ENCODE measurements at regions not wholly inside any gene's neighbourhood (a gene's known extent, or its start where the extent isn't known, plus 50 kb on each side); places are given as distances from the start of the nearest gene placed in this dataset.
A peak's percentile ranks its signal among the peaks of the same experiment; 100 is the strongest.

GRCh38 chr11:70523384-70524095, 125.2 kb downstream of the CTTN start:
- no peaks in the 10 kb centered on the region for H3K27me3 ChIP-seq (ENCODE audit: insufficient read depth, low read length)
- WGBS, result 71% methylated on average over 15 of the region's 15 CpGs
- H3K4me3 ChIP-seq (ENCODE audit: low read length), result no peak overlapping the region

DNA sequence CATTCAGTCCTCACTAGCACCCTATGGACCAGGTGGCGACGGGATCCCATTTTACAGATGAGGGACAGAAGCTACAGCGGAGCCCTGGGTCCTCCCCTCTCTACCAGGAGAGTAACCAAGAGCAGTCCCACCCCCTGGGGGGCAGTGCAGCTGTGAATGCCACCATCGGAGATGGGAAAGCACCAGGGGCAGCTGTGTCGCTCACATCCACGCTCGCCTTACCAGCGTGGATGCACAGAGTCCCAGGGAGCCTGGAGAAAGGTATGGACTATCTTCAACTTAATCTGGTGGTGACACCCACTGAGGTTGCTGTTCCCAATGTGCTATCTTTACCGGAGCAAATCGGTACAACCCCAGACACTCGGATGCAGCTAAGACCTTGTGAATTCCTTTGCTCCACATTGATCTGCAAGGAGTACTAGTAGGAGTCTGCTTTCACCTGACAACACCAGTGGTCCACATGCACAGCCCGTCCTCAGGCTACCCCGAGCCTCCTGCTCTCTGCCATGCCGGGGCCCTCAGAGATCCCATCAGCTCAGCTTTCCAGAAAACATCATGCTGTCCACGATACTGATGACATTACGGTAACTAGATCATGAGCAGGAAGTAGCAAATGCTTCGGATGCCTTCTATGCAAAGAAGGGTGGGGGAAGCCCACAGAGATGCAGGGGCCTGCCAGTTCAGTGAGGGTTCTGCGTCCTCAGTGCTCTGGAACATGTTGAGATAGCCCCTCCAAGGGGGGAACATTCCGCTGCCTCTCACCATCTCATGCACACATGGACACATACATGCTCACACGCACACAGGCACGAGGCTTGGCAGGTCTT, 126.0 kb downstream of the CTTN start:
- H3K27ac ChIP-seq (ENCODE audit: low read depth, low read length), result no peak overlapping the region
- no peak overlapping the region for H3K9ac ChIP-seq (ENCODE audit: low read depth, low read length)
- no peaks in the 10 kb centered on the region for H3K27me3 ChIP-seq (ENCODE audit: insufficient read depth, low read length)
- no peak overlapping the region for H3K4me3 ChIP-seq (ENCODE audit: low read length)
- H3K36me3 ChIP-seq (ENCODE audit: insufficient read depth, low read length), result no peaks in the 10 kb centered on the region
- peaks cover 29% of the 10 kb centered on the region for H3K4me1 ChIP-seq (ENCODE audit: insufficient read depth, low read length)
- H3K9me3 ChIP-seq (ENCODE audit: insufficient read depth, low read depth, low read length), result no peaks in the 10 kb centered on the region
- WGBS, result 66% methylated on average over 21 of the region's 21 CpGs

More at GRCh38 chr11:70523384-70524095, 125.2 kb downstream of the CTTN start:
- Histone ChIP-seq H3K9me3 (ENCODE audit: insufficient read depth, low read depth, low read length) (no peaks in the 10 kb centered on the region), H3K4me1 (ENCODE audit: insufficient read depth, low read length) (peaks cover 29% of the 10 kb centered on the region), H3K27ac (ENCODE audit: low read depth, low read length) (no peak overlapping the region), H3K9ac (ENCODE audit: low read depth, low read length) (no peak overlapping the region), H3K36me3 (ENCODE audit: insufficient read depth, low read length) (no peaks in the 10 kb centered on the region)

GRCh38 chr11:70525006-70525405, 126.7 kb downstream of the CTTN start:
- no peaks in the 10 kb centered on the region for H3K27me3 ChIP-seq (ENCODE audit: insufficient read depth, low read length)
- H3K36me3 ChIP-seq (ENCODE audit: insufficient read depth, low read length), result no peaks in the 10 kb centered on the region
- H3K4me1 ChIP-seq (ENCODE audit: insufficient read depth, low read length), result peaks cover 29% of the 10 kb centered on the region
- no peak overlapping the region for H3K4me3 ChIP-seq (ENCODE audit: low read length)
- H3K9ac ChIP-seq (ENCODE audit: low read depth, low read length), result no peak overlapping the region
- no peaks in the 10 kb centered on the region for H3K9me3 ChIP-seq (ENCODE audit: insufficient read depth, low read depth, low read length)
- 81% methylated on average over 9 of the region's 9 CpGs for WGBS
- H3K27ac ChIP-seq (ENCODE audit: low read depth, low read length), result 0 out of 2 replicates have a peak overlapping the region, but pooled peaks have one; percentile 0

DNA sequence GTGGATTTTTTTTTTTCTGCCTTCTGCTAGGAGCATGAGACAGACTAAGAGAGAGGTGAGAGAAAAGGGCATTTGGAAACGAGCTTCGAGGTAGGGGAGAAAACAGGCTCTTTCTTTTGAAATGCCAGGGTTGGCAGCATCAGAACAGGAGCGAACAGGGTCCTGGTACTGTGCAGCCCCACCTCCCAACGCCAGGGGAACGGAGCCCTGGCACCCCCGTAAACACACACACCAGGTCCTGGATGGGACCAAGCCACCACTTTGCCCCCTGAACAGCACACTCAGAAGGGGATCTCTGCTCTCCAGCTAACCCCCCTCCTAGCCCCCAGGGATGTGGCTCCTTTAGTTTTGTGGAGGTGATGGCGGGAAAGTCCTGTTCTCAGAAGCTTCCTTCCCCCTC, 127.1 kb downstream of the CTTN start:
- Histone ChIP-seq H3K9ac (ENCODE audit: low read depth, low read length) (no peak overlapping the region), H3K4me3 (ENCODE audit: low read length) (no peak overlapping the region), H3K27me3 (ENCODE audit: insufficient read depth, low read length) (no peaks in the 10 kb centered on the region), H3K9me3 (ENCODE audit: insufficient read depth, low read depth, low read length) (no peaks in the 10 kb centered on the region), H3K36me3 (ENCODE audit: insufficient read depth, low read length) (no peaks in the 10 kb centered on the region), H3K27ac (ENCODE audit: low read depth, low read length) (no peak overlapping the region), H3K4me1 (ENCODE audit: insufficient read depth, low read length) (peaks cover 29% of the 10 kb centered on the region)
- WGBS, result 90% methylated on average over 6 of the region's 7 CpGs

GRCh38 chr11:70526116-70527045, 128.1 kb downstream of the CTTN start:
- H3K9ac ChIP-seq (ENCODE audit: low read depth, low read length), result no peak overlapping the region
- no peak overlapping the region for H3K4me3 ChIP-seq (ENCODE audit: low read length)
- H3K9me3 ChIP-seq (ENCODE audit: insufficient read depth, low read depth, low read length), result no peaks in the 10 kb centered on the region
- no peak overlapping the region for H3K27ac ChIP-seq (ENCODE audit: low read depth, low read length)
- peaks cover 29% of the 10 kb centered on the region for H3K4me1 ChIP-seq (ENCODE audit: insufficient read depth, low read length)
- H3K27me3 ChIP-seq (ENCODE audit: insufficient read depth, low read length), result no peaks in the 10 kb centered on the region
- no peaks in the 10 kb centered on the region for H3K36me3 ChIP-seq (ENCODE audit: insufficient read depth, low read length)
- WGBS, result 88% methylated on average over 24 of the region's 24 CpGs

- Histone ChIP-seq H3K9me3 (ENCODE audit: insufficient read depth, low read depth, low read length) (no peaks in the 10 kb centered on the region), H3K4me3 (ENCODE audit: low read length) (no peak overlapping the region), H3K9ac (ENCODE audit: low read depth, low read length) (no peak overlapping the region), H3K36me3 (ENCODE audit: insufficient read depth, low read length) (no peaks in the 10 kb centered on the region), H3K27me3 (ENCODE audit: insufficient read depth, low read length) (no peaks in the 10 kb centered on the region), H3K27ac (ENCODE audit: low read depth, low read length) (no peak overlapping the region), H3K4me1 (ENCODE audit: insufficient read depth, low read length) (peaks cover 33% of the 10 kb centered on the region)
- 84% methylated on average over 7 of the region's 7 CpGs for WGBS
Observed at GRCh38 chr11:70527046-70527395, 128.7 kb downstream of the CTTN start.

- Histone ChIP-seq H3K4me3 (ENCODE audit: low read length) (no peak overlapping the region), H3K9ac (ENCODE audit: low read depth, low read length) (no peak overlapping the region), H3K27me3 (ENCODE audit: insufficient read depth, low read length) (no peaks in the 10 kb centered on the region), H3K27ac (ENCODE audit: low read depth, low read length) (no peak overlapping the region), H3K9me3 (ENCODE audit: insufficient read depth, low read depth, low read length) (no peaks in the 10 kb centered on the region), H3K36me3 (ENCODE audit: insufficient read depth, low read length) (no peaks in the 10 kb centered on the region), H3K4me1 (ENCODE audit: insufficient read depth, low read length) (peaks cover 38% of the 10 kb centered on the region)
- WGBS, result 89% methylated on average over 10 of the region's 10 CpGs
Observed at GRCh38 chr11:70527429-70528045, 129.2 kb downstream of the CTTN start.

- Histone ChIP-seq H3K4me1 (ENCODE audit: insufficient read depth, low read length) (peaks cover 37% of the 10 kb centered on the region), H3K4me3 (ENCODE audit: low read length) (no peak overlapping the region), H3K9me3 (ENCODE audit: insufficient read depth, low read depth, low read length) (no peaks in the 10 kb centered on the region), H3K36me3 (ENCODE audit: insufficient read depth, low read length) (no peaks in the 10 kb centered on the region), H3K9ac (ENCODE audit: low read depth, low read length) (no peak overlapping the region), H3K27me3 (ENCODE audit: insufficient read depth, low read length) (no peaks in the 10 kb centered on the region), H3K27ac (ENCODE audit: low read depth, low read length) (no peak overlapping the region)
- WGBS, result 89% methylated on average over 33 of the region's 33 CpGs
Observed at GRCh38 chr11:70528046-70528793, 129.9 kb downstream of the CTTN start.

GRCh38 chr11:70528794-70529580, 130.7 kb downstream of the CTTN start:
- no peaks in the 10 kb centered on the region for H3K27me3 ChIP-seq (ENCODE audit: insufficient read depth, low read length)
- H3K9me3 ChIP-seq (ENCODE audit: insufficient read depth, low read depth, low read length), result no peaks in the 10 kb centered on the region
- H3K36me3 ChIP-seq (ENCODE audit: insufficient read depth, low read length), result no peaks in the 10 kb centered on the region
- H3K4me3 ChIP-seq (ENCODE audit: low read length), result no peak overlapping the region
- H3K27ac ChIP-seq (ENCODE audit: low read depth, low read length), result no peak overlapping the region
- H3K9ac ChIP-seq (ENCODE audit: low read depth, low read length), result no peak overlapping the region
- 92% methylated on average over 18 of the region's 18 CpGs for WGBS
- H3K4me1 ChIP-seq (ENCODE audit: insufficient read depth, low read length), result peaks cover 29% of the 10 kb centered on the region

DNA sequence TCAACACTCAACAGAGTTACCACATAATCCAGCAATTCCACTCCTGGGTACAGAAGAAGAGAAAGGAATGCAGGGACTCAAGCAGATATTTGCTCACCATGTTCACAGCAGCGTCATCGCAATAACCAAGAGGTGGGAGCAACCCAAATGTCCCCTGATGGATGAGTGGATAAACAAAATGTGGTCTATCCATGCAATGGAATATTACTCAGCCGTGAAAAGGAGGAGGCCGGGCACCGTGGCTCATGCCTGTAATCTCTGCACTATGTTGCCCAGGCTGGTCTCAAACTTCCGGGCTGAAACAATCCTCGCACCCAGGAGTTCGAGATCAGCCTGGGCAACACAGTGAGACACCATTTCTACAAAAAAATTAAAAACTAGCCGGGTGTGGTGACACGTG, 131.7 kb downstream of the CTTN start:
- Histone ChIP-seq H3K36me3 (ENCODE audit: insufficient read depth, low read length) (no peaks in the 10 kb centered on the region), H3K27ac (ENCODE audit: low read depth, low read length) (no peak overlapping the region), H3K4me3 (ENCODE audit: low read length) (no peak overlapping the region), H3K4me1 (ENCODE audit: insufficient read depth, low read length) (peaks cover 19% of the 10 kb centered on the region), H3K27me3 (ENCODE audit: insufficient read depth, low read length) (no peaks in the 10 kb centered on the region), H3K9me3 (ENCODE audit: insufficient read depth, low read depth, low read length) (no peaks in the 10 kb centered on the region), H3K9ac (ENCODE audit: low read depth, low read length) (no peak overlapping the region)
- WGBS, result 88% methylated on average over 10 of the region's 10 CpGs
